ENCODE measurements at regions not wholly inside any gene's neighbourhood (a gene's known extent, or its start where the extent isn't known, plus 50 kb on each side); places are given as distances from the start of the nearest gene placed in this dataset.
"Not testable (repeated sequence)": the region's sequence is repeated elsewhere in the genome, so short reads cannot be mapped to it uniquely, and the experiment has no call there.

- no peak for DNase-seq
Observed at GRCh38 chr1:208349694-208350330, 105.6 kb upstream of the PLXNA2 start.

- DNase-seq: no peak
Observed at GRCh38 chr1:208350815-208351214, 106.6 kb upstream of the PLXNA2 start.

GRCh38 chr1:208351838-208352237, 107.7 kb upstream of the PLXNA2 start:
- DNase-seq: no peak

- DNase-seq: not testable (repeated sequence)
Observed at GRCh38 chr1:208353797-208354196, 109.6 kb upstream of the PLXNA2 start.

- no peak for DNase-seq
Observed at GRCh38 chr1:208357644-208358507, 113.7 kb upstream of the PLXNA2 start.

- no peak for DNase-seq
Observed at GRCh38 chr1:208358651-208359050, 114.5 kb upstream of the PLXNA2 start.

GRCh38 chr1:208362011-208362410, 117.8 kb upstream of the PLXNA2 start:
- no peak for DNase-seq

GRCh38 chr1:208366559-208366958, 122.4 kb upstream of the PLXNA2 start:
- DNase-seq: no peak

- DNase-seq: no peak
Observed at GRCh38 chr1:208369045-208369444, 124.9 kb upstream of the PLXNA2 start.

- no peak for DNase-seq
Observed at GRCh38 chr1:208369658-208370057, 125.5 kb upstream of the PLXNA2 start.

- no peak for DNase-seq
Observed at GRCh38 chr1:208374391-208374941, 130.3 kb upstream of the PLXNA2 start.

- no peak for DNase-seq
Observed at GRCh38 chr1:208381481-208381880, 137.3 kb upstream of the PLXNA2 start.

- no peak for DNase-seq
Observed at GRCh38 chr1:208387908-208388811, 144.0 kb upstream of the PLXNA2 start.

- no peak for DNase-seq
Observed at GRCh38 chr1:208393416-208393815, 149.2 kb upstream of the PLXNA2 start.

- DNase-seq: no peak
Observed at GRCh38 chr1:208393826-208394225, 149.6 kb upstream of the PLXNA2 start.

- no peak for DNase-seq
Observed at GRCh38 chr1:208397286-208397685, 153.1 kb upstream of the PLXNA2 start.

- DNase-seq: no peak
Observed at GRCh38 chr1:208405014-208405413, 160.8 kb upstream of the PLXNA2 start.

GRCh38 chr1:208409176-208409575, 165.0 kb upstream of the PLXNA2 start:
- DNase-seq: no peak

GRCh38 chr1:208410409-208410808, 166.2 kb upstream of the PLXNA2 start:
- no peak for DNase-seq

GRCh38 chr1:208413006-208413405, 168.8 kb upstream of the PLXNA2 start:
- no peak for DNase-seq

GRCh38 chr1:208418667-208419066, 174.5 kb upstream of the PLXNA2 start:
- no peak for DNase-seq

GRCh38 chr1:208419746-208420420, 175.7 kb upstream of the PLXNA2 start:
- DNase-seq: no peak
